K562 (cell line): ENCODE measurements at regions not wholly inside any gene's neighbourhood (a gene's known extent, or its start where the extent isn't known, plus 50 kb on each side); places are given as distances from the start of the nearest gene placed in this dataset.
A peak's percentile ranks its signal among the peaks of the same experiment; 100 is the strongest.
"Not testable (repeated sequence)": the region's sequence is repeated elsewhere in the genome, so short reads cannot be mapped to it uniquely, and the experiment has no call there.

Source experiments
- ATAC-seq: fragments of 200-7000 bp; cut with Tn5 transposase; 3 replicates; pipeline ENCODE4 v1.9.1; 2020; ENCODE audit warnings: moderate library complexity
- BruUV-seq: library from RNA; stranded (reverse); fragments of 400-500 nt; replicated peaks from 2 replicates; lab custom pipeline; 2021; lab: Mats Ljungman, UMichigan
- CTCF ChIA-PET: fragments of 300-600 bp; formaldehyde crosslinking; extraction: SDS; loops from one replicate; lab custom pipeline; 2021; ENCODE audit warnings: low intra/inter-chr PET ratio; lab: Yijun Ruan, JAX
- POLR2A ChIA-PET: fragments of 300-600, 350-650 bp; sonication (Branson Sonifier 250); formaldehyde crosslinking; extraction: SDS; loops from one replicate; lab custom pipeline; 2021; ENCODE audit warnings: antibody characterized with exemption, inconsistent platforms; lab: Yijun Ruan, JAX
- DNase-seq, 4 experiments: peaks; one replicate each; pipeline versions ENCODE4 v3.0.0 to v3.0.0-alpha.2; 2011 to 2018; ENCODE audit warnings: low spot score in 3 of 4, mixed read lengths in 3 of 4; ENCODE audit errors: extremely low read depth in 1 of 4
- FAIRE-seq: peaks from 2 replicates; lab custom pipeline; 2011; peaks lifted over from hg19 to GRCh38; lab: Jason Lieb, UNC
- H2AFZ ChIP-seq: 2 replicates; pipeline ENCODE4 v1.6.0; 2011; ENCODE audit warnings: low read depth, low read length, control low read depth, inconsistent platforms
- H3K27ac ChIP-seq: fragments of 200-600 bp; 3 replicates; pipeline ENCODE4 v1.8.0; 2011; ENCODE audit warnings: low read depth, mild to moderate bottlenecking, control low read depth, inconsistent platforms, low read length, moderate library complexity, mixed read lengths; ENCODE audit errors: extremely low read depth
- H3K27me3 ChIP-seq, 2 experiments: fragments of 300-600 bp in 1 of 2; 2 replicates in 1 of 2; 3 replicates in 1 of 2; pipeline versions ENCODE4 v1.6.0 to v1.8.0; 2011; ENCODE audit warnings: inconsistent platforms in 2 of 2, low read length in 2 of 2, mild to moderate bottlenecking in 1 of 2, mixed read lengths in 1 of 2, moderate library complexity in 1 of 2; ENCODE audit not compliant: control insufficient read depth in 2 of 2, insufficient read depth in 2 of 2
- H3K36me3 ChIP-seq: fragments of 300-600 bp; 3 replicates; pipeline ENCODE4 v1.8.0; 2011; ENCODE audit warnings: mild to moderate bottlenecking, low read length, inconsistent platforms; ENCODE audit not compliant: control insufficient read depth, insufficient read depth
- H3K4me1 ChIP-seq, 2 experiments: fragments of 200-600 bp in 1 of 2; replicated peaks in 1 of 2; 2 replicates in 1 of 2; 3 replicates in 1 of 2; pipeline versions ENCODE4 v1.5.1 to v1.8.0; 2011; ENCODE audit warnings: inconsistent platforms in 2 of 2, low read length in 2 of 2, mild to moderate bottlenecking in 1 of 2, mixed read lengths in 1 of 2, moderate library complexity in 1 of 2; ENCODE audit not compliant: control insufficient read depth in 2 of 2, insufficient read depth in 2 of 2
- H3K4me2 ChIP-seq: 2 replicates; pipeline ENCODE4 v1.6.1; 2011; ENCODE audit warnings: low read length, control low read depth, inconsistent platforms, mixed read lengths; ENCODE audit not compliant: insufficient read depth
- H3K4me3 ChIP-seq: fragments of 200-600 bp; sonication (generic), shearing (Covaris generic); 2 replicates; pipeline ENCODE4 v1.5.1; 2016; ENCODE audit warnings: control low read depth, inconsistent platforms
- H3K79me2 ChIP-seq: fragments of 200-600 bp; 3 replicates; pipeline ENCODE4 v1.8.0; 2011; ENCODE audit warnings: low read length, inconsistent platforms; ENCODE audit not compliant: control insufficient read depth, insufficient read depth
- H3K9ac ChIP-seq, 2 experiments: 2 replicates each; pipeline versions ENCODE4 v1.6.0 to v1.6.1; 2011; ENCODE audit warnings: low read depth in 2 of 2, low read length in 2 of 2, control low read depth in 1 of 2, inconsistent platforms in 1 of 2, mild to moderate bottlenecking in 1 of 2, mixed read lengths in 1 of 2; ENCODE audit not compliant: insufficient read depth in 1 of 2
- H3K9me1 ChIP-seq: one replicate; pipeline ENCODE4 v1.6.0; 2011; ENCODE audit warnings: inconsistent platforms, mild to moderate bottlenecking, low read length, moderate library complexity; ENCODE audit not compliant: control insufficient read depth, insufficient read depth
- H3K9me3 ChIP-seq: replicated peaks from 2 replicates; pipeline ENCODE4 v1.5.1; 2011; ENCODE audit warnings: low read depth, low read length, inconsistent platforms; ENCODE audit not compliant: control insufficient read depth, insufficient read depth
- H4K20me1 ChIP-seq: replicated peaks from 2 replicates; pipeline ENCODE4 v1.6.1; 2011; ENCODE audit warnings: low read length, inconsistent platforms, mixed read lengths; ENCODE audit not compliant: control insufficient read depth, insufficient read depth
- GTF2A2 ChIP-seq: IDR thresholded peaks from 2 replicates; pipeline ENCODE4 v1.6.1; 2016; ENCODE audit warnings: mild to moderate bottlenecking, missing genetic modification characterization, missing compliant biosample characterization
- L3MBTL2 ChIP-seq: fragments of 450-650 bp; IDR thresholded peaks from 2 replicates; pipeline ENCODE4 v1.6.1; 2016; ENCODE audit warnings: mild to moderate bottlenecking, moderate library complexity
- SRSF9 ChIP-seq: fragments of 200-400 bp; formaldehyde crosslinking; IDR thresholded peaks from 2 replicates; pipeline ENCODE4 v1.6.1; 2017; ENCODE audit warnings: low read depth, low read length, borderline replicate concordance
- TOE1 ChIP-seq, 2 experiments: fragments of 450-650 bp in 1 of 2; sonication (generic) in 1 of 2; formaldehyde crosslinking in 1 of 2; IDR thresholded peaks; 2 replicates each; pipeline versions ENCODE4 v1.7.1 to v1.8.0; 2016 to 2022; ENCODE audit warnings: borderline replicate concordance in 2 of 2, mild to moderate bottlenecking in 2 of 2, antibody characterized with exemption in 1 of 2, inconsistent platforms in 1 of 2, low read depth in 1 of 2, missing genetic modification reagents in 1 of 2, moderate library complexity in 1 of 2
- ZNF124 ChIP-seq: sonication (generic); formaldehyde crosslinking; IDR thresholded peaks from 2 replicates; pipeline ENCODE4 v1.8.1; 2022; ENCODE audit warnings: missing genetic modification reagents
- ZNF146 ChIP-seq: IDR thresholded peaks from one replicate; pipeline ENCODE4 v1.6.1; 2018; ENCODE audit warnings: missing compliant biosample characterization; ENCODE audit not compliant: unreplicated experiment
- ZNF79 ChIP-seq: fragments of 250-450 bp; sonication (Bioruptor Pico); IDR thresholded peaks from 2 replicates; pipeline ENCODE4 v1.4.0; 2020; ENCODE audit warnings: low read depth, mild to moderate bottlenecking, moderate library complexity
- WGBS: fragments of 100-300 bp; shearing (Covaris generic); methylation state at CpG from one replicate; pipeline ENCODE4 v1.1.6; 2016; ENCODE audit warnings: low coverage, mixed read lengths; ENCODE audit not compliant: insufficient coverage; ENCODE audit errors: missing lambda C conversion rate; 5-methylcytosine and 5-hydroxymethylcytosine counted together
- in situ Hi-C: fragments of 300-500 bp; cut with MboI; formaldehyde crosslinking; loops from 4 replicates; pipeline ENCODE4 v1.15.0; 2018; ENCODE audit warnings: inconsistent platforms, mixed read lengths
- intact Hi-C: fragments of 100-400 bp; cut with micrococcal nuclease; formaldehyde crosslinking; loops from 2 replicates; pipeline ENCODE4 v1.14.2; 2022

DNA sequence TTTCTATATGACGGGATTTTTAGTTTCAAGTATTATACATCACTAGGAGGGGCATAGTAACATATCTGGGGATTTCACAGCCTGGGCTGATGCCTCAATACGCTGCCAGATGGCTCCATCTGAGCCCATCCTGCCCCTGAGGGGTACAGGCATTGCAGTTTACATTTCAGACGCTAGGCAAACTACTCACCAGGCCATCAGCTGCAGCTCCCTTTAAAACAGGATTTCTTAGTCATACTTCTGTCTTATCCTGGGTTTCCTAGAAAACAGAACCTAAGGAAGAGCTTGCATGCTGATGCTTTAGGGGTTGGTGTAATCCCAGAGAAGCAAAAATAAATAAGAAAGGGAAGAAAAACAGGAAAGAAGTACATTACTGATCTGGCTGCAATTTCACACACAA, 372.8 kb upstream of the PIK3R1 start:
- Histone ChIP-seq H3K9ac (no peak overlapping the region), H3K27me3 (no peaks in the 10 kb centered on the region), H4K20me1 (no peaks in the 10 kb centered on the region)
- TF ChIP-seq ZNF124 (no peak), ZNF79 (CRISPR knock-in tag) (no peak), GTF2A2 (tag) (no peak), L3MBTL2 (no peak), SRSF9 (no peak), TOE1 (IDR thresholded peaks at IDR 0.05; ENCODE audit: borderline replicate concordance) (no peak), TOE1 (CRISPR knock-in tag; IDR thresholded peaks at IDR 0.05; ENCODE audit: borderline replicate concordance, low read depth) (no peak)
- TF ChIP-seq, all 486 proteins: peak for 0
- ATAC-seq (no peak), DNase-seq (no peak), FAIRE-seq (peak; percentile 6)
- ChIA-PET POLR2A (no interaction called here), CTCF (interaction anchor here (0.6 kb wide), 1 partner anchor 1035 kb away, joined by 3 read pairs; no protein-coding TSS in a partner anchor)
- intact Hi-C loops: no loop called here
- Histone ChIP-seq H3K4me1 (no peaks in the 10 kb centered on the region), H3K9me1 (no peaks in the 10 kb centered on the region), H3K36me3 (no peaks in the 10 kb centered on the region), H2AFZ (no peak overlapping the region), H3K27ac (no peak overlapping the region), H3K4me3 (no peak overlapping the region), H3K4me2 (no peak overlapping the region), H3K9me3 (no peaks in the 10 kb centered on the region), H3K79me2 (no peaks in the 10 kb centered on the region)
- WGBS: 0% methylated on average over 3 of the region's 3 CpGs
- BruUV-seq: no TSS peak
- in situ Hi-C loops: no loop called here

DNA sequence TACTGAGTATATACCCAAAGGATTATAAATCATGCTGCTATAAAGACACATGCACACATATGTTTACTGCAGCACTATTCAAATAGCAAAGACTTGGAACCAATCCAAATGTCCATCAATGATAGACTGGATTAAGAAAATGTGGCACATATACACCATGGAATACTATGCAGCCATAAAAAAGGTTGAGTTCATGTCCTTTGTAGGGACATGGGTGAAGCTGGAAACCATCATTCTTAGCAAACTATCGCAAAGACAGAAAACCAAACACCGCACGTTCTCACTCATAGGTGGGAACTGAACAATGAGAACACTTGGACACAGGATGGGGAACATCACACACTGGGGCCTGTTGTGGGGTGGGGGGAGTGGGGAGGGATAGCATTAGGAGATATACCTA, 378.3 kb upstream of the PIK3R1 start:
- in situ Hi-C loops, CTCF ChIA-PET, H3K9ac ChIP-seq, H3K27me3 ChIP-seq, POLR2A ChIA-PET, DNase-seq, H3K36me3 ChIP-seq, H4K20me1 ChIP-seq, H3K4me3 ChIP-seq, H2AFZ ChIP-seq, FAIRE-seq, intact Hi-C loops, H3K9me1 ChIP-seq, H3K27ac ChIP-seq, H3K4me2 ChIP-seq, BruUV-seq, H3K9me3 ChIP-seq, H3K79me2 ChIP-seq, H3K4me1 ChIP-seq, ATAC-seq: not testable (repeated sequence)
- peak; percentile 11 for TF ChIP-seq ZNF146
- 4% methylated on average over 3 of the region's 3 CpGs for WGBS

- H3K4me2 ChIP-seq, H3K27me3 ChIP-seq, in situ Hi-C loops, BruUV-seq, ATAC-seq, POLR2A ChIA-PET, H2AFZ ChIP-seq, CTCF ChIA-PET, H3K4me1 ChIP-seq, H3K79me2 ChIP-seq, intact Hi-C loops, DNase-seq, H3K27ac ChIP-seq, H3K9ac ChIP-seq, FAIRE-seq, H3K9me1 ChIP-seq, H3K9me3 ChIP-seq, H4K20me1 ChIP-seq, H3K36me3 ChIP-seq, H3K4me3 ChIP-seq: not testable (repeated sequence)
- 0% methylated on average over 1 of the region's 1 CpG for WGBS
Observed at GRCh38 chr5:67836496-67836895, 379.1 kb upstream of the PIK3R1 start.
